HG03066 (cell line): ENCODE measurements at regions not wholly inside any gene's neighbourhood (a gene's known extent, or its start where the extent isn't known, plus 50 kb on each side); places are given as distances from the start of the nearest gene placed in this dataset.
"Not testable (repeated sequence)": the region's sequence is repeated elsewhere in the genome, so short reads cannot be mapped to it uniquely, and the experiment has no call there.

Source experiments
- ATAC-seq: cut with Tn5 transposase; IDR thresholded peaks from one replicate; pipeline ENCODE4 v1.9.1; 2021; ENCODE audit warnings: low read depth; ENCODE audit not compliant: unreplicated experiment

DNA sequence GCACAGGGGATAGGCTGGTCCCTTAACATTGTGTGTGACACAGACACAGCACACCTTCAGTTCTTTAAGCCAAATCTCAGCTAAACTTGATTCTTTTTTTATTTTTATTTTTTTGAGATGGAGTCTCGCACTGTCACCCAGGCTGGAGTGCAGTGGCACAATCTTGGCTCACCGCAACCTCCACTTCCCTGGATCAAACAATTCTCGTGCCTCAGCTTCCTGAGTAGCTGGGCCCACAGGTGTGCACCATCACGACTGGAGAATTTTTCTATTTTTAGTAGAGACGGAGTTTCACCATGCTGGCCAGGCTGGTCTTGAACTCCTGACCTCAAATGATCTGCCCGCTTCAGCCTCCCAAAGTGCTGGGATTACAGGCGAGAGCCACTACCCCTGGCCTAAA is 123.6 kb upstream of the ERRFI1 start:
- ATAC-seq = not testable (repeated sequence)

- ATAC-seq = no peak
Measured at GRCh38 chr1:8147956-8148355, 121.8 kb upstream of the ERRFI1 start.

DNA sequence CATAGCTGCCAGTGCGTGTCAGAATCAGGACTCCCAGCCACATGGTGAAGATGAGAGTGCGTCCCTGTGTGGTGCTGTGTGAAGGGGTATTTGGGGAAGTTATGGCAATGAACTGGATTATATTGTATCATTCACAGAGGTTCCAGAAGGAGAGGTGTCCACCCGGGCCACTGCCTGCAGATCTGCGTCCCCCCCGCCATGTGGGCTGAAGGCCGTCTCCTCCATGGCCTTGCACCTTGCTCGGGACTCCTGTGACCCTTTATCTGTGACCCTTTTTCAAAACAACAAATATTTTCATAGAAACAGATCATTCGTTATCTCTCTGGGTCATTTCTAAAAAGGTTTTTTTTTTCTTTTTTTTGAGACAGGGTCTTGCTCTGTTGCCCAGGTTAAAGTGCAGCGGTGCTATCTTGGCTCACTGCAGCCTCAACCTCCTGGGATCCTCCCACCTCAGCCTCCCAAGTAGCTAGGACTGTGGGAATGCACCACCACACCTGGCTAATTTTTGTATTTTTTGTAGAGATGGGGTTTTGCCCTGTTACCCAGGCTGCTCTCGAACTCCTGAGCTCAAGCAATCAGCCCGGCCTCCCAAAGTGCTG is 120.2 kb upstream of the ERRFI1 start:
- ATAC-seq = no peak

DNA sequence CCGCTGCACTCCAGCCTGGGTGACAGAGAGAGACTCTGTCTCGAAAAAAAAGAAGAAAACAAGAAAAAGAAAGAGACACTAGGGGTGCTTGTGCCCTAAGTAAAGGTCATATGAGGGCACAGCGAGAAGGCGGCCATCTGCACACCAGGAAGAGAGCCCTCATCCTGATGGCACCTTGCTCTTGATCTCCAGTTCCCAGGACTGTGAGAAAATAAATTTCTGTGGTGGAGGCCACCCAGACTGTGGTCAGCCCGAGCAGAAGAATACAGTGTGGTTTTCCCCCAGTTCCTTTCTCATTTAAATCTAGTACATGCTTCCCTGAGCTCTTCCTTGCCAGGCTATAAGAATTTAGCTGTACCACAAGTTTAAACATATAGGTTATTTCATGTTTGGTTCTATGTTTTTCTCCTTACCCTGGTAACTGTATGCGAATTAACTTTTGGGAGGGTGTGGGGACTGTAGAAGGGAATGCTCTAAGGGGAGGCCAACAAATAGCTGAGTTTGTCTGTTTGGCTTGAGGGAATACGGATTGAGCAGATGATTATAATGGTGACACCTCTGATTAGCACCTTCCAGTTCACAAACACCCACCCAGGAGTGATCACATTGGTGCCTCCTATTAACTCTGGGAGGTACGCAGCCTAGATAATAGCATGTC is 119.6 kb upstream of the ERRFI1 start:
- ATAC-seq = no peak

- no peak for ATAC-seq
Measured at GRCh38 chr1:8144323-8144722, 118.2 kb upstream of the ERRFI1 start.

- ATAC-seq = no peak
Measured at GRCh38 chr1:8142955-8143629, 117.0 kb upstream of the ERRFI1 start.

GRCh38 chr1:8139941-8140340 is 113.8 kb upstream of the ERRFI1 start:
- no peak for ATAC-seq

DNA sequence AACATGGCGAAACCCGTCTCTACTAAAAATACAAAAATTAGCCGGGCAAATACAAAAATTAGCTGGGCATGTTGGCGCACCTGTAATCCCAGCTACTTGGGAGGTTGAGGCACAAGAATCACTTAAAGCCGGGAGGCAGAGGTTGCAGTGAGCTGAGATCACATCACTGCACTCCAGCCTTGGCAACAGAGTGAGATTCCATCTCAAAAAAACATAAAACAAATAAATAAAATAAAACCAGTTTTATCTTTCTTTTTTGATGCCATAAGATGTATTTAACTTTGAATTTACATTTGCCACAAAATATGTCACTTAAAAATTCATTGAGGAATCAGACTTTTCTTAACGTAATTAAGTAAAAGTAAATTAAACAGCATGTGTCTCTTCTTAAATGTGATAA is 113.3 kb upstream of the ERRFI1 start:
- ATAC-seq = no peak

DNA sequence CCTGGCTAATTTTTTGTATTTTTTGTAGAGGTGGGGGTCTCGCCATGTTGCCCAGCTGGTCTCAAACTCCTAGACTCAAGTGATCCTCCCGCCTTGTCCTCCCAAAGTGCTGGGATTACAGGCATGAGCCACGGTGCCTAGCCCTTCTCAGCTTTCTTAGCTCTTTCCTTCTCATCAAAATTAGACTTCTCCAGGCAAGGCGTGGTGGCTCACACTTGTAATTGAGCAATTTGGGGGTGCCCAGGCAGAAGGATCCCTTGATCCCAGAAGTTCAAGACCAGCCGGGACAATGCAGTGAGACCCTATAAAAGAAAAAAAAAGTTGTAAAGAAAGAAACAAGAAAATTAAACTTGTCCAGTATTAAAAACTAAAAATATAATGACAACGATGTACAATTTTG is 112.6 kb upstream of the ERRFI1 start:
- no peak for ATAC-seq

DNA sequence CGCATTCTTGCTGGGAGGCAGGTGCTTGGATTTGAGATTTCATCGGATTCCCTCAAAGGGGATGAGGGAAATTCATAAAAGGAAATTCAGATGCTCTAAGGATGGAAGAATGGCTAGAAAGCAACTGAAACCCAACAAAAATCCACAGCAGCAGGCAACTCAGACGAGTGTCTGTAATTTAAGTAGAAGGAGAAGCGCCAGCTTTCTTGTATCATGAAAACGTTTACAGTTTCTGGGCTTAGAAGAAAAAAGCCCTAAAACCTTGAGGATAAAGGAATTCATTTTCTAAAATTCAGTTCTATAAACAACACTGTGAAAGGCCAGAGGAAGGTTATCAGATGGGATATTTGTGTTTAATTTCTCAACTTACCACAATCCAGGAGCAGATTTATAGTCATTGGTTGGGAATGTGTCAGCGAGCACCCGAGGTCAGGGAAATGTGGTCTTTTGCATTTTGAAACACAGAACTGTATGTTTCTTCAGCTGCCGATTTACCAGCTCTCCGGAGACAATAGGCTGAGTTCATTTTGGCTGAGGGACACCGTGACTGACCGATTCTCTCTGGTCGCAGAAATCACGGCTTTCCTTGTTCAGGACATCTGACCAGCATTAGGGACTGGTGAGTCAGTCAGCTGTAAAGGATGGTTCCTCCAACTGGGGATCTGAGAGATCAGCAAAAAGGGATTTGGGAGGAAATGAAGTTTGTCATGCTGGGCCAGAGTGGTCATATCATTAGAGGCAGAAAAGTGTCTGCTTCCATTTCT is 111.6 kb upstream of the ERRFI1 start:
- no peak for ATAC-seq

- ATAC-seq = no peak
Measured at GRCh38 chr1:8136766-8137165, 110.7 kb upstream of the ERRFI1 start.

GRCh38 chr1:8135250-8135649 is 109.1 kb upstream of the ERRFI1 start:
- no peak for ATAC-seq

DNA sequence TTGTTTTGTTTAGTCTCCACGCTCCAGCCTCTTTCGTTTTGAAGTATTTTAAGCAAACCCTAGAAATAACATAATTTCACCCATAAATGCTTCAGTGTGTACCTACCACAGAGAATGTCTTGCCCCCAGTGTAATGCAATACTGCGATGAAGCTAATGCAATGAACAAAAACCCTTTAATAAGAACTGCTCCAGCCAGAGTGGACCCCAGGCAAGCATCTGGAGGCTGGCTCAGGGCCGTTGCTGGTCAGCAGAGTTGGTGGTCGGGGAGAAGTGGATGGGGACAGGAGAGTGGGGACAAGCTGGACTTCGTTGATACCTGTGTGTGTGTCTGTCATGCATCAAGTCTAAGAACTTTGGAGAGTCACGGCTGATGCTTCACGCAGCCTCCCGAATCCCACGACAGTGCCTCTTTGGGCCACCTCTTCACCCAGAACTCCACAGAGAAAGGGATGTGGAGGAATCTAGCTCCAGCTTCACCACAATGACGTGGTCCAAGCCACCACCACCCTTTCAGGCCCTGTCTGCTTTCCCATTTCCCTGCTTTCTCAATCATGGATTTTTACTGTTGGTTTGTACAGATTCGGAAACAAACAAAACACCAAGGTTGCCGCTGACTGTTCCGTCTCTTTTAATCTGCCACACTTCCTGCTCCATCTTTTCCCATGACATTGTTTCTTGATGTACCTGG is 108.6 kb upstream of the ERRFI1 start:
- ATAC-seq = no peak

DNA sequence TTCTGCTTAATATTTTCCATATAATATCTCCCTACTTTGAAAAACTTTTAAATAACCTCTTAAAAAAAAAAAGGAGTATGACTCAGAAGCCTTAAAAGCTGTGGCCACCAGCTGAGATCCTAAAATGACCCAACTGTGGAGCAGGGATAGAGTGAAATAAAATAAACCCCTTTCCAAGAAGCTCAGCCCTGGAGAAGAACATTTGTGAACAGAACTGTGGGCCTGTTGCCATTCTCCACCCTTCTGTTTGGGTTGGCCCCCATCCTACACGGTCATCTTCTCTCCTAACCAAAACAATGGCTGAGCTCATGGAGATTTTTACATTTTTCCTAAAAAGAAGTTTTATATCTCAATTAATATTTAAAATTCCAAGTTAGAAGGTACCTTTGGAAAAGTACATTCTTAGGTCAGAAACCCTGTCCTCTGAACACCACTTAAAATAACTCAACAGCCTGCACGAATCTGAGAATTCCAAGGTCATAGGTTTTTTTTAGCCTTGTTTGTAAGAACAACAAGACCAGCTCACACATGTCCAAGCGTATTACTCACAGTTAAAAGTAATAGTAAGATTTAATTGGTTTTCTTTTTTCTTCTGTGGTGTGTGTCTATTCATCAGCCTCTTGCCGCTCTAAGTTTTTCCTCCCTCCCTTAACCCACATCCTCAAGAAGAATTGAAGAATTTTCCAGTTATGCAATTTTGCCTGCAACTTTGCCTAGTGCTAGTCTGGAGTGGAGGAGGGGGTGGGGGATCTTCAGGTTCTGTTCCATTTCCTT is 107.7 kb upstream of the ERRFI1 start:
- no peak for ATAC-seq

- no peak for ATAC-seq
Measured at GRCh38 chr1:8133190-8133589, 107.1 kb upstream of the ERRFI1 start.

GRCh38 chr1:8127171-8127641 is 101.1 kb upstream of the ERRFI1 start:
- no peak for ATAC-seq

- no peak for ATAC-seq
Measured at GRCh38 chr1:8122477-8123407, 96.6 kb upstream of the ERRFI1 start.

DNA sequence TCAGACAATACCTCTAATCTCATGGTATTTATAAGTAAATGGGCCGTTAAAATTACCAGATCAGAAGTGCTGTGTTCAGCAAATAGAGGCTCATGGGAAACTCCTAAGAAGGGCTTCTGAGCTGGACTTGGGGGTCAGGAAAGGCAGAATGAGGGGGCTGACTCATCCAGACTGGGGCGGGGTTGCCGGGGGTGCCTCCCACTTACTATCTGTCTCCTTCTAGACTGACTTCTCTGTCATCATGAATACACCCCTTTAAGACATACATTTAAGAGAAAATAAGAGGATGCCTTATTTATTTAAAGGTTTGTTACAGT is 96.0 kb upstream of the ERRFI1 start:
- no peak for ATAC-seq
